Gastrocnemius medialis (tissue), 4 donors: ENCODE measurements at regions not wholly inside any gene's neighbourhood (a gene's known extent, or its start where the extent isn't known, plus 50 kb on each side); places are given as distances from the start of the nearest gene placed in this dataset.

ENCODE experiments used
- ATAC-seq, 2 donors: fragments of 150-250 bp; one replicate each; pipeline ENCODE4 v1.9.1; 2016
- DNase-seq, 2 donors: peaks; one replicate each; pipeline ENCODE4 v3.0.0-alpha.2; 2019
- H3K27ac ChIP-seq, 4 donors: fragments of 200-600 bp; sonication (generic); 1 replicate in 1 of 4; 2 replicates in 3 of 4; pipeline ENCODE4 v1.5.1; 2016 to 2018; ENCODE audit warnings: mild to moderate bottlenecking in 2 of 4, moderate library complexity in 1 of 4
- H3K27me3 ChIP-seq, 3 donors: fragments of 200-600 bp; sonication (generic) in 2 of 3; 1 replicate in 1 of 3; 2 replicates in 2 of 3; pipeline versions ENCODE4 v1.5.1 to v1.6.0; 2016 to 2019; ENCODE audit warnings: mild to moderate bottlenecking in 1 of 3, moderate library complexity in 1 of 3
- H3K36me3 ChIP-seq, 2 donors: fragments of 200-600 bp; sonication (generic) in 1 of 2; one replicate each; pipeline ENCODE4 v1.5.1; 2017 to 2018
- H3K4me1 ChIP-seq, 2 donors: fragments of 200-600 bp; sonication (generic) in 1 of 2; one replicate each; pipeline ENCODE4 v1.5.1; 2016 to 2017; ENCODE audit warnings: mild to moderate bottlenecking in 2 of 2
- H3K4me3 ChIP-seq, 4 donors: fragments of 200-600 bp; sonication (generic) in 3 of 4; 1 replicate in 1 of 4; 2 replicates in 3 of 4; pipeline ENCODE4 v1.5.1; 2016 to 2019; ENCODE audit warnings: mild to moderate bottlenecking in 2 of 4
- H3K9me3 ChIP-seq, 3 donors: fragments of 200-600 bp; sonication (generic) in 2 of 3; 1 replicate in 1 of 3; 2 replicates in 2 of 3; pipeline ENCODE4 v1.5.1; 2016 to 2019
- POLR2A ChIP-seq, 2 donors: fragments of 450-650 bp; IDR thresholded peaks; one replicate each; pipeline ENCODE4 v1.6.1; 2017; ENCODE audit warnings: antibody characterized with exemption in 2 of 2, mild to moderate bottlenecking in 2 of 2, moderate library complexity in 2 of 2
- in situ Hi-C, 4 donors: fragments of 200-750 bp; cut with MboI; loops; one replicate each; pipeline versions ENCODE4 v1.15.0 to v1.8.0; 2017; ENCODE audit warnings: low sequenced_read_pairs in 4 of 4
- intact Hi-C: fragments of 100-400 bp; cut with DNase I; formaldehyde crosslinking; loops from one replicate; pipeline ENCODE4 v1.15.1; 2023; ENCODE audit warnings: low total_unique reads
- TF ChIP-seq, protein P1 (sequence below), 5 experiments: fragments of 450-650 bp in 3 of 5; fragments of 200-600 bp in 2 of 5; sonication (generic) in 2 of 5; IDR thresholded peaks in 4 of 5; conservative IDR thresholded peaks in 1 of 5; 1 replicate in 4 of 5; 2 replicates in 1 of 5; pipeline ENCODE4 v1.5.1; 2016 to 2019; ENCODE audit warnings: antibody characterized with exemption in 5 of 5, mild to moderate bottlenecking in 3 of 5, moderate library complexity in 3 of 5

- Histone ChIP-seq H3K4me3 (no peak overlapping the region), H3K36me3 (no peaks in the 10 kb centered on the region), H3K9me3 (no peaks in the 10 kb centered on the region), H3K4me1 (no peaks in the 10 kb centered on the region), H3K27ac (no peak overlapping the region), H3K27me3 (no peaks in the 10 kb centered on the region)
- DNase-seq (no peak), ATAC-seq (no peak)
- TF ChIP-seq POLR2A (IDR thresholded peaks at IDR 0.05) = no peak
- TF ChIP-seq, protein P1, sequence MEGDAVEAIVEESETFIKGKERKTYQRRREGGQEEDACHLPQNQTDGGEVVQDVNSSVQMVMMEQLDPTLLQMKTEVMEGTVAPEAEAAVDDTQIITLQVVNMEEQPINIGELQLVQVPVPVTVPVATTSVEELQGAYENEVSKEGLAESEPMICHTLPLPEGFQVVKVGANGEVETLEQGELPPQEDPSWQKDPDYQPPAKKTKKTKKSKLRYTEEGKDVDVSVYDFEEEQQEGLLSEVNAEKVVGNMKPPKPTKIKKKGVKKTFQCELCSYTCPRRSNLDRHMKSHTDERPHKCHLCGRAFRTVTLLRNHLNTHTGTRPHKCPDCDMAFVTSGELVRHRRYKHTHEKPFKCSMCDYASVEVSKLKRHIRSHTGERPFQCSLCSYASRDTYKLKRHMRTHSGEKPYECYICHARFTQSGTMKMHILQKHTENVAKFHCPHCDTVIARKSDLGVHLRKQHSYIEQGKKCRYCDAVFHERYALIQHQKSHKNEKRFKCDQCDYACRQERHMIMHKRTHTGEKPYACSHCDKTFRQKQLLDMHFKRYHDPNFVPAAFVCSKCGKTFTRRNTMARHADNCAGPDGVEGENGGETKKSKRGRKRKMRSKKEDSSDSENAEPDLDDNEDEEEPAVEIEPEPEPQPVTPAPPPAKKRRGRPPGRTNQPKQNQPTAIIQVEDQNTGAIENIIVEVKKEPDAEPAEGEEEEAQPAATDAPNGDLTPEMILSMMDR (IDR thresholded peaks at IDR 0.05 in 4 of 5, conservative IDR thresholded peaks at IDR 0.05 in 1 of 5) = no peak
- intact Hi-C loops = no loop called here
- in situ Hi-C loops = no loop called here
Observed at GRCh38 chr6:115545672-115545986, 515.1 kb downstream of the FRK start.

DNA sequence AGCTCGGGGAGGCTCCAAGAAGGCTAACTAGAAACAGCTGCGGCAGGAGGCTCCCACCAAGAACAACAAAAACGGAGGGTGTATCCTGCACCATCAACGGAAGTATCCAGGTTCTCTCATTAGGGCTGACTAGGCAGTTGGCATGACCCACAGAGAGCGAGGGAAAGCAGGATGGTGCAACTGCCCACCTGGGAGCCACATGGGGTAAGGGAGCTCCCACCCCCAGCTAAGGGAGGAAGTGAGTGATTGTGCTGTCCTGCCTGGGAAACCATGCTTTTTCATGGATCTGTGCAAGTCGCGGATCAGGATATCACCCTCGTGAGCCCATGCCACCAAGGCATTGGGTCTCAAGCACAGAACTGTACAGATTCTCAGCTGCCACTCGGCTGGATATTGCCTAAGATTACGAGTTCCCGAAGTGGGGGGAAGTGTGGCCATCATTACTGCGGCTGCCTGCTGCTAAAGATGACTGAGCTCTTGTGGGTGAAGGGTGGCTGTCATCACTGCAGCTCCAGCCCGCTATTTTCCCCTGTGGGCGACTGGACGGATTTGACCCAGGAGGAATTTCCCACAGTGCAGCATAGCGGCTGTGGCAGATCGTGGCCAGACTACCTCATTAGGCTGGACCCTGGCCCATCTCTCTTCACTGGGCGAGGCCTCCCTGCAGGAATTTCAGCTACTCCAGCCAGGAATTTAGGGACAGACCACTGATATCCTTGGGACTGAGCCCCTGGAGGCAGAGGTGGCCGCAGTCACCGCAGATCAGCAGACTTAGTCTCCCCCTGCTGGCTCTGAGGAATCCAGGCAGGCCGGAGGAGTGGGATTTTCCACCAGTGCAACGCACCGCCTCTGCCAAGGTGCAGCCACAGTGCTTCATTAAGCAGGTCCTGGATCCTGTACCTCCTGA lies 515.7 kb downstream of the FRK start:
- no peaks in the 10 kb centered on the region for H3K36me3 ChIP-seq
- in situ Hi-C loops (no loop called here), intact Hi-C loops (no loop called here)
- no peak overlapping the region for H3K4me3 ChIP-seq
- H3K27ac ChIP-seq = no peak overlapping the region
- no peaks in the 10 kb centered on the region for H3K4me1 ChIP-seq
- ATAC-seq (no peak), DNase-seq (no peak)
- TF ChIP-seq, protein P1 (IDR thresholded peaks at IDR 0.05 in 4 of 5, conservative IDR thresholded peaks at IDR 0.05 in 1 of 5) = no peak
- no peaks in the 10 kb centered on the region for H3K9me3 ChIP-seq
- H3K27me3 ChIP-seq = no peaks in the 10 kb centered on the region

DNA sequence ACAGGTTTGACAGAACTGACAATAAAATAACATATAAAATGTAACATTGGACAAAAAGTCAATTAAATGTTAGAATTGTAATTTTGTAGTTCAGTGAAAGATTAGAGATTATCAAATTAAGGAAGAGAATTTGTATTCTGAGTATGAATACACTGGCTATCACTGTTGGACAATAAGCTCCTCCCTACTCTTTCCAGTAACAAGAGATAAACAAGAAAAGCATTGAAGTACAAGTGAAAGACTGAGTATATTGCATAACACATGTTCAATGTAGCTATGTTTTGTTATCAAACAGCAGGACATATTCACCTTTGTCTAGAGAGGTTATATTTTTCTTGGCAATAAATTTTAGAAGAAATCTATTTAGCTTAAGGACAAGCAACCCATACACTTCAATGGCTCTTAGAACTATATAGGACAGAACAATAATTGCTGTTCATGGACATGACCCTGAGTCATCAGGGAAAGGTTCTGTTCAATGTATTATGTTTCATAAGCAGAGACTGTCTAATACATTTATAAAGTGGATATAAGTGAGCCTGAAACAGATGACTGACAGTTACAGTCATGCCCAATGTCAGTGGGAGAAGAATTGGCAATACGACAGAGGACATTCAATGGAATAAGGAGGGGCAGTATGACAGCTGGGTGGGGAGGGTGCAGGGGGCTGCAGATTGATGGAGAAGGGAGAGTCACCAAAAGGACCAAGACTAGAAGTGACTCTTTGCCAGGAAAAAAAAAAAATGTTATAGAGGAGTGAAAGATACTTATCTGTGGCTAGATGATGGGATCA lies 520.4 kb downstream of the FRK start:
- intact Hi-C loops (no loop called here), in situ Hi-C loops (no loop called here)
- Histone ChIP-seq H3K27me3 (no peaks in the 10 kb centered on the region), H3K36me3 (no peaks in the 10 kb centered on the region), H3K4me3 (no peak overlapping the region), H3K4me1 (no peaks in the 10 kb centered on the region), H3K9me3 (no peaks in the 10 kb centered on the region), H3K27ac (no peak overlapping the region)
- ATAC-seq (no peak), DNase-seq (no peak)
- TF ChIP-seq, protein P1 (IDR thresholded peaks at IDR 0.05 in 4 of 5, conservative IDR thresholded peaks at IDR 0.05 in 1 of 5) = no peak
- no peak for TF ChIP-seq POLR2A (IDR thresholded peaks at IDR 0.05)

DNA sequence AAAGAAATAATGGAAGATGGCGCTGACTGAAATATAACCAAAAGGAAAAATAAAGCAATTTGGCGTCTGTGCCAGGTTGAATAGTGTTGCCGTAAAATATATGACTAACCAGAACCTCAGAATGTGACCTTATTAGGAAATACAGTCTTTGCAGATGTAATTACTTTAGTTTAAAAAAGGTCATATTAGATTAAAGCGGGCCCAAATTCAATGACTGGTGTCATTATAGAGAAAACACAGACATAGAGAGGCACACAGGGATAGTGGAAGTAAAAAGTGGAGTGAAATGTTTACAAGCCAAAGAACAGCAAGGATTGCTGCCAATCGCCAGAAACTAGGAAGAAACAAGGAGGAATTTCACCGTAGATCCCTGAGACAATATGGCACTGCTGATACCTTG lies 521.2 kb downstream of the FRK start:
- DNase-seq (no peak), ATAC-seq (no peak)
- no peaks in the 10 kb centered on the region for H3K9me3 ChIP-seq
- no peak for TF ChIP-seq POLR2A (IDR thresholded peaks at IDR 0.05)
- TF ChIP-seq, protein P1 (IDR thresholded peaks at IDR 0.05 in 4 of 5, conservative IDR thresholded peaks at IDR 0.05 in 1 of 5) = no peak
- H3K4me1 ChIP-seq = no peaks in the 10 kb centered on the region
- no peak overlapping the region for H3K27ac ChIP-seq
- in situ Hi-C loops = no loop called here
- no peak overlapping the region for H3K4me3 ChIP-seq
- H3K27me3 ChIP-seq = no peaks in the 10 kb centered on the region
- intact Hi-C loops = no loop called here
- H3K36me3 ChIP-seq = no peaks in the 10 kb centered on the region
